BLaER1 (cell line): ENCODE measurements at regions not wholly inside any gene's neighbourhood (a gene's known extent, or its start where the extent isn't known, plus 50 kb on each side); places are given as distances from the start of the nearest gene placed in this dataset.

Source experiments
- H3K27ac ChIP-seq: shearing (Covaris generic); formaldehyde crosslinking; 2 replicates; pipeline ENCODE4 v1.8.1; 2022
- H3K27me3 ChIP-seq: shearing (Covaris generic); formaldehyde crosslinking; 2 replicates; pipeline ENCODE4 v1.8.1; 2022
- H3K36me3 ChIP-seq: shearing (Covaris generic); formaldehyde crosslinking; 2 replicates; pipeline ENCODE4 v1.8.1; 2022
- H3K4me1 ChIP-seq: shearing (Covaris generic); formaldehyde crosslinking; 2 replicates; pipeline ENCODE4 v1.8.1; 2022
- H3K4me2 ChIP-seq: shearing (Covaris generic); formaldehyde crosslinking; 2 replicates; pipeline ENCODE4 v1.8.1; 2022
- H3K4me3 ChIP-seq: shearing (Covaris generic); formaldehyde crosslinking; 2 replicates; pipeline ENCODE4 v1.8.1; 2022
- H3K9ac ChIP-seq: shearing (Covaris generic); formaldehyde crosslinking; 2 replicates; pipeline ENCODE4 v1.8.1; 2022
- H3K9me3 ChIP-seq: shearing (Covaris generic); formaldehyde crosslinking; 2 replicates; pipeline ENCODE4 v1.8.1; 2022
- H4K20me1 ChIP-seq: shearing (Covaris generic); formaldehyde crosslinking; 2 replicates; pipeline ENCODE4 v1.8.1; 2022
- Cebpa-rat ChIP-seq: shearing (Covaris generic); IDR thresholded peaks from 2 replicates; pipeline ENCODE4 v1.8.1; 2022

DNA sequence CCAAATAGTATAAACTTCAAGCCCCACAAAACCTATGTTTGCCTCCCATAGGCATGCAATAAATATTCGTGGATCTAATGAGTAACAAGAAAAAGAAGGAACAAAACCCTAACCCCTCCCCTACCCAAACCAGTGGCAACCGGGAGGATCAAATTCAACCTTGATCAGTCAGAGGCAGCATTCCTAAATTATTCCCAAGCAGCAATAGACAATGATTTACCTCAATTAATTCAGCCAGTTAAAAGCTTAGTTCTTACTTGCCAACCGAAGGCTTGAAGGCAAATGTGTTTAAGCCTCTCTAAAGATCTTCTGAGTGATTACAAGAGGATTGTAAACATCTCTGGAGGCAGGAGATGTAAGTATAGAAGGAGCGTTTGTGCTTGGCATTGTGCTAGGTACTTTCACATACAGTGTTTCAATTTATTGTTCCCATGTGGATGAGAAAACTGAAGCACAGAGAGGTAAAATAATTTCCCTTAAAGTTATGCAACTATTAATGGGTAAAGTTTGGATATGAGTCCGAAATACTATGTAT, 197.7 kb downstream of the MTX2 start:
- TF ChIP-seq Cebpa-rat, result no peak
- Histone ChIP-seq H3K27me3 (no peaks in the 10 kb centered on the region), H3K9me3 (no peaks in the 10 kb centered on the region), H3K36me3 (no peaks in the 10 kb centered on the region), H3K27ac (no peak overlapping the region), H3K4me1 (peaks cover 12% of the 10 kb centered on the region), H3K4me3 (no peak overlapping the region), H3K4me2 (no peak overlapping the region), H4K20me1 (no peaks in the 10 kb centered on the region), H3K9ac (no peak overlapping the region)

- peaks cover 18% of the 10 kb centered on the region for H3K4me1 ChIP-seq
- no peak overlapping the region for H3K4me3 ChIP-seq
- no peak overlapping the region for H3K4me2 ChIP-seq
- no peaks in the 10 kb centered on the region for H3K27me3 ChIP-seq
- H3K27ac ChIP-seq, result no peak overlapping the region
- no peak for TF ChIP-seq Cebpa-rat
- no peak overlapping the region for H3K9ac ChIP-seq
- H4K20me1 ChIP-seq, result no peaks in the 10 kb centered on the region
- H3K36me3 ChIP-seq, result no peaks in the 10 kb centered on the region
- H3K9me3 ChIP-seq, result no peaks in the 10 kb centered on the region
Measured at GRCh38 chr2:176467595-176467994, 198.4 kb downstream of the MTX2 start.

DNA sequence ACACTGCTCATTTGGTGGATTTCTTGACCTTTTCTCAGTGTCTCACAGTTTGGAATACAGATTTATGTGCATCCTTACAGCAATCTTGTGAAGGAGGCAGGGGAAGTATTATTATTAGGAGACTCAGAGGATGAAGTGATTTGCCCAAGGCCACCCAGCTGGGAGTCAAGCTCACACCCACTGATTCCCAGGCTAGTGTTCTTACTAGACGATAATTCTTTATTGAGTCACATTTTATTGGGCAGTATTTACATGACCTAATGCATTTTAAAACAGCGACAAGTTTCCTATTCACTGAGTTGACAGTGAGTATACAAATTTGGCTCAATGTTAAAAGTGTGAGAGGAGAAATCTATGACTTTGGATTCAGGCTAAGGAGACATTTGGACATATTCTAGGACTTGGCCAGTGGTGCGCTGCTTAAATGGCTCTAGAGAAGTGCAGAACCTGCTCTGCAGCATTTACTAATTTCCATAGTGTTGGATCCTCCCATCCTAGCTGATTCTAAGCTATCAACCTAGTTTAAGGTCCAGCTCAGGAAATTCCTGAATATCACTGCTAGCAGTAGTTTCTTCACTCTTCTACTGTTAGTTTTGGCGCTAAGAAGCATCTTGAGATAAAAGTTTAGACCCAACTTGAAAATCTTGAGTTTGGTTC, 199.3 kb downstream of the MTX2 start:
- Histone ChIP-seq H3K9me3 (no peaks in the 10 kb centered on the region), H3K4me2 (no peak overlapping the region), H4K20me1 (no peaks in the 10 kb centered on the region), H3K4me3 (no peak overlapping the region), H3K27ac (no peak overlapping the region), H3K36me3 (no peaks in the 10 kb centered on the region), H3K4me1 (peaks cover 27% of the 10 kb centered on the region), H3K27me3 (no peaks in the 10 kb centered on the region), H3K9ac (no peak overlapping the region)
- no peak for TF ChIP-seq Cebpa-rat

- no peaks in the 10 kb centered on the region for H4K20me1 ChIP-seq
- no peaks in the 10 kb centered on the region for H3K27me3 ChIP-seq
- H3K4me3 ChIP-seq, result no peak overlapping the region
- H3K4me1 ChIP-seq, result peaks cover 27% of the 10 kb centered on the region
- H3K4me2 ChIP-seq, result no peak overlapping the region
- no peak overlapping the region for H3K27ac ChIP-seq
- H3K9me3 ChIP-seq, result no peaks in the 10 kb centered on the region
- no peak overlapping the region for H3K9ac ChIP-seq
- TF ChIP-seq Cebpa-rat, result no peak
- H3K36me3 ChIP-seq, result no peaks in the 10 kb centered on the region
Measured at GRCh38 chr2:176470713-176471112, 201.5 kb downstream of the MTX2 start.

- Histone ChIP-seq H3K9ac (no peak overlapping the region), H3K4me2 (peak overlapping the region; percentile 53), H3K27ac (no peak overlapping the region), H4K20me1 (no peaks in the 10 kb centered on the region), H3K4me3 (no peak overlapping the region), H3K27me3 (no peaks in the 10 kb centered on the region), H3K9me3 (no peaks in the 10 kb centered on the region), H3K4me1 (peaks cover 27% of the 10 kb centered on the region), H3K36me3 (no peaks in the 10 kb centered on the region)
- no peak for TF ChIP-seq Cebpa-rat
Measured at GRCh38 chr2:176471949-176472348, 202.7 kb downstream of the MTX2 start.

GRCh38 chr2:176473177-176473576, 203.9 kb downstream of the MTX2 start:
- H3K4me1 ChIP-seq, result peaks cover 27% of the 10 kb centered on the region
- H3K27me3 ChIP-seq, result no peaks in the 10 kb centered on the region
- H3K4me2 ChIP-seq, result peak overlapping the region; percentile 53

GRCh38 chr2:176473851-176474250, 204.6 kb downstream of the MTX2 start:
- no peak for TF ChIP-seq Cebpa-rat
- H3K27ac ChIP-seq, result no peak overlapping the region
- H3K4me1 ChIP-seq, result peaks cover 27% of the 10 kb centered on the region

More at GRCh38 chr2:176473177-176473576, 203.9 kb downstream of the MTX2 start:
- Histone ChIP-seq H4K20me1 (no peaks in the 10 kb centered on the region), H3K36me3 (no peaks in the 10 kb centered on the region), H3K27ac (peak overlapping the region; percentile 33; the same call in 1 of the 2 replicates), H3K4me3 (no peak overlapping the region), H3K9ac (no peak overlapping the region), H3K9me3 (no peaks in the 10 kb centered on the region)
- TF ChIP-seq Cebpa-rat, result no peak

GRCh38 chr2:176477336-176477735, 208.1 kb downstream of the MTX2 start:
- no peak overlapping the region for H3K4me2 ChIP-seq
- H3K4me3 ChIP-seq, result no peak overlapping the region
- no peak overlapping the region for H3K27ac ChIP-seq
- no peak overlapping the region for H3K9ac ChIP-seq
- H3K27me3 ChIP-seq, result no peaks in the 10 kb centered on the region
- H4K20me1 ChIP-seq, result no peaks in the 10 kb centered on the region
- no peaks in the 10 kb centered on the region for H3K9me3 ChIP-seq
- H3K4me1 ChIP-seq, result peaks cover 12% of the 10 kb centered on the region
- no peaks in the 10 kb centered on the region for H3K36me3 ChIP-seq
- no peak for TF ChIP-seq Cebpa-rat

More at GRCh38 chr2:176473851-176474250, 204.6 kb downstream of the MTX2 start:
- H3K27me3 ChIP-seq, result no peaks in the 10 kb centered on the region
- H3K9ac ChIP-seq, result no peak overlapping the region
- no peaks in the 10 kb centered on the region for H4K20me1 ChIP-seq
- H3K4me3 ChIP-seq, result no peak overlapping the region
- no peaks in the 10 kb centered on the region for H3K36me3 ChIP-seq
- no peak overlapping the region for H3K4me2 ChIP-seq
- H3K9me3 ChIP-seq, result no peaks in the 10 kb centered on the region

- no peaks in the 10 kb centered on the region for H3K27me3 ChIP-seq
- H3K4me2 ChIP-seq, result no peak overlapping the region
- no peak for TF ChIP-seq Cebpa-rat
- H4K20me1 ChIP-seq, result no peaks in the 10 kb centered on the region
- H3K4me1 ChIP-seq, result no peaks in the 10 kb centered on the region
- no peak overlapping the region for H3K4me3 ChIP-seq
- no peaks in the 10 kb centered on the region for H3K36me3 ChIP-seq
- no peak overlapping the region for H3K27ac ChIP-seq
- H3K9ac ChIP-seq, result no peak overlapping the region
- no peaks in the 10 kb centered on the region for H3K9me3 ChIP-seq
Measured at GRCh38 chr2:176479961-176480360, 210.7 kb downstream of the MTX2 start.

DNA sequence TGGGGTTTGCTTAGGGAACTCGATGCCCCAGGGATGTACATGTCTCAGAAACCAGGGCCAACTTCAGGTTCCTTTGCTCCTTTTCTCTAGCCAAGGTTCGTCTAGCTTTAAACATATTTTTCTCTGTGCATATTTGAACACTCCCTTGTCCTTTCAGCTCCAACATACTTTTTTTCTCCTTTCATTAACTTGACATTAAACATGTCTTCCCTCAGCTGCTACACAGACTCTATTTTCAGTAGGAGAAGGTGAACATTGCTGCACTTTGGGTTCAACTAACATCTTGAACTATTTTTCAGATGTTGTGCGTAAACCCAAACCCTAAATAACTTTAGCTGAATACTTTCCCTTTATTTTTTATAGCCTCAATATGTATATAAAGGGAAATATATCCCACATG, 212.9 kb downstream of the MTX2 start:
- Histone ChIP-seq H3K4me1 (no peaks in the 10 kb centered on the region), H3K4me3 (no peak overlapping the region), H3K9me3 (no peaks in the 10 kb centered on the region), H4K20me1 (no peaks in the 10 kb centered on the region), H3K9ac (no peak overlapping the region), H3K36me3 (no peaks in the 10 kb centered on the region), H3K27me3 (no peaks in the 10 kb centered on the region), H3K27ac (no peak overlapping the region), H3K4me2 (no peak overlapping the region)
- TF ChIP-seq Cebpa-rat, result no peak

- no peak overlapping the region for H3K27ac ChIP-seq
- H3K4me2 ChIP-seq, result no peak overlapping the region
- no peaks in the 10 kb centered on the region for H3K4me1 ChIP-seq
- H3K27me3 ChIP-seq, result no peaks in the 10 kb centered on the region
- H3K4me3 ChIP-seq, result no peak overlapping the region
- no peak overlapping the region for H3K9ac ChIP-seq
- TF ChIP-seq Cebpa-rat, result no peak
- no peaks in the 10 kb centered on the region for H3K36me3 ChIP-seq
- H4K20me1 ChIP-seq, result no peaks in the 10 kb centered on the region
- no peaks in the 10 kb centered on the region for H3K9me3 ChIP-seq
Measured at GRCh38 chr2:176483476-176483875, 214.2 kb downstream of the MTX2 start.
